ENCODE measurements at regions not wholly inside any gene's neighbourhood (a gene's known extent, or its start where the extent isn't known, plus 50 kb on each side); places are given as distances from the start of the nearest gene placed in this dataset.

DNA sequence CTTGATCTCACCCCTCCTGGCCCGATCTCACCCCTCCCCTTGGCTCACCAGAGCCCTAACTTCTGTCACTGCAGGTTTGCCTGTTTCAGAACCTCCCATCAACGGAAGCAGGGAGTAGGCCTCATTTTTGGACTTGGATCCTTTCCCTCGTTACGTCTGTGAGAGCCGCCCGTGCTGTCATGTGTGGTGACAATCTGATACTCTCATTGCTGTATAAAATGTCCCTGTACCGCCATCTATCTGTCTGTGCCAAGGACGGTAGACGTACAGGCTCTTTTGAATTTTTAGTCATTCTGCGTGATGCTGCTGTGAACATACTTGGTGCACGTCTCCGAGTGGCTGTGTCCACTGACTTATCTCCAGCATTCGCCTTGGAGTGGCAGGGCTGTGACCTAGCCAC lies 1163.1 kb downstream of the BRD1 start:
- DNase-seq, result no peak

GRCh38 chr22:48663297-48663696 lies 1164.4 kb downstream of the BRD1 start:
- DNase-seq, result no peak

- no peak for DNase-seq
Measured at GRCh38 chr22:48662476-48663135, 1165.1 kb downstream of the BRD1 start.

DNA sequence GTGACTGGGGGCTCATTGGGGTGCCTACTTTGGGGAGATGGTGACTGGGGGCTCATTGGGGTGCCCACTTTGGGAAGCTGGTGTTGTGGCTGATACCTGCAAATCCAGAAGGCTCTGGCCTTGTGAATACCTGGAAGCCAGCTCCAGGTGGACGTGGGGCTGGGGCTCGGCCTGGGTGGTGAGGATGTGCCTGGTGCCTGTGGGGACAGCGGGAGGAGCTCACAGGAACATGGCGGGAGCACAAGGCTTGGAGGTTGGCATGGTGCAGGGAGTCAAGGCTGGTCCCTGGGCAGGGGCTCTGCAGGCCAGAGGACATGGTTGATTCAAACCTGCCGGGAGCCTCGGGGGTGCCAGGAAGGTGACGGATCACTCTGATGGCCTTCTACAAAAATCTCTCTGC lies 1165.7 kb downstream of the BRD1 start:
- no peak for DNase-seq

DNA sequence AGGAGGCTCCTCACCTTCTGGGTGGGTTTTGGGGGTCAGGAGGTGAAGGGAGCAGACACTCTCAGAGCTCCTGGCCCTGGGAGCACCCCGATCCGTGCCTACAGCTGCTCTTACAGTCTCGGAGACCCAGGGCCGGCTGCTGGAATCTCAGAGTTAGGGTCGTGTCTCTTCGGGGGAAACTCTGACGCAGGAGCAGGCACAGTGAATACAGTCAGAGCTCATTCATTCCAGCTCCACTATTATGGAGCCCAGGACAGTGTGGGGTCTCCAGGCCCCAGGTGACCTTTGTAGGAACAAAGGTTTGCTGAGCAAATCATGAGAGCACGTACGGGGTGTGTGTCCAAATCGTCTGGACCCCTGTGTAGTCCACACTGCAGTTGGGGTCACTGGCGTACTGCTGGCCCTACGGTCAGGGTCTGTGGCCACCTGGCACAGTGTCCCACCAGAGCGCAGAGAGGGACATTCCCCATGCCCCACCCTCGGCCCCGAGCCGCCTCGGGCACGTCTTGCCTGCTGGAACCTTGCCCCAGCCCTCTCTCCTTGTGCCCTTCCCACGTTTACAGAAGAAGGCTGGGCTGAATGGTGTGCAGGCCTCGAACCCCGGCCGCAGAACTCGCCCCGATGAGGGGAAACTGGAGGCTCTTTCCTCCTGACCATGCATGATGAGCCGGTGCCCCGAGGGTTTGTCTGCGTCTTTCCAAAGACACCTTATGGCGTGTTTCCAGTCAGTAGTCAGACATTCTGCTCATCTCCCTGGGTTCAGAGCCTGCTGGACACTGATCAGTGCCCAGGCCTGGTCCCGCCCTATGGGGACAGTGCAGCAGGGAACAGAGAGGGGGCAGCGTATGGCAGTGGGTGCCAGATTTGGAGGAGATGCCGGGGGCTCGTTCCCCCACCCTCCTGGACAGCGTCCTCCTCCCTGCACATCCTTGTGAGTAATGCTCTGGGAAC lies 1166.6 kb downstream of the BRD1 start:
- no peak for DNase-seq

- no peak for DNase-seq
Measured at GRCh38 chr22:48660104-48660789, 1167.4 kb downstream of the BRD1 start.

- DNase-seq, result no peak
Measured at GRCh38 chr22:48659404-48659996, 1168.2 kb downstream of the BRD1 start.

DNA sequence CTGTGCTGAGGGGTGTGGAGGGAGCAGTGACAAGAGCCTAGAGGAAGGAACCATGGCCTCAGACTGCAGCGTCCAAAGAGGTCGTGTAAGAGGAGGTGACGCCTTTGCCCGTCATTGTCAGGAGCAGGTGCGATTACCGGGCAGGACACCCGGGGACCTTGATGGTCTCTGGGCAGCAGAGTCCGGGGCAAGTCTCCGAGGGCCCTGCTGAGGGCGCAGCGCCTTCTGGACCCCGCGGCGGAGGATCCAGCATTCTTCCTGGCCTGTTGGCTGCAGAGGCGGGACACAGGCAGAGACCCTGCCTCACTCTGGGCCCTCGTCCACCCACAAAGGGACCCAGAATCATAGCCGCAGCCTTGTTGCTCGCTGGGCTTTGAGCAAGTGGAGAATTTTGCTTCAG lies 1168.8 kb downstream of the BRD1 start:
- no peak for DNase-seq

DNA sequence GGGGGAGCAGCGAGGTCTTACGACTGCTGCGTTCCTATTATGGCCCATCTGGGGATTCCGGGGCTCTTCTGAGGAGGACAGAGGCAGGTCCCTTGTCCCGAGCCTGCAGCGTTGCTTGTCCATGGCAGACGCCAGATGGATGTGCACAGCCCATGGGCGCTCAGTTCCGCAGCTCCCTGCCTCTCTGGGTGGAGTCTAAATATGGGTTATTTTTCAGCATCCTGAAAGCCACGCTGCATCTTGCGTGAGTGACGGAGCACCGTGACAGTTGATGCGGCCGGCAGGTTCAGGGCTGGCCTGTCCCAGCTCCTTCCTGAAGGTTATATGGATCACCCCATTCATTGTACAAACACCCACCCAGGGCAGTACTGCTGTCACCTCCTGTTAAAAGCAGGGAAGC lies 1169.4 kb downstream of the BRD1 start:
- no peak for DNase-seq

GRCh38 chr22:48654492-48654891 lies 1173.2 kb downstream of the BRD1 start:
- no peak for DNase-seq

GRCh38 chr22:48653929-48654328 lies 1173.7 kb downstream of the BRD1 start:
- no peak for DNase-seq

DNA sequence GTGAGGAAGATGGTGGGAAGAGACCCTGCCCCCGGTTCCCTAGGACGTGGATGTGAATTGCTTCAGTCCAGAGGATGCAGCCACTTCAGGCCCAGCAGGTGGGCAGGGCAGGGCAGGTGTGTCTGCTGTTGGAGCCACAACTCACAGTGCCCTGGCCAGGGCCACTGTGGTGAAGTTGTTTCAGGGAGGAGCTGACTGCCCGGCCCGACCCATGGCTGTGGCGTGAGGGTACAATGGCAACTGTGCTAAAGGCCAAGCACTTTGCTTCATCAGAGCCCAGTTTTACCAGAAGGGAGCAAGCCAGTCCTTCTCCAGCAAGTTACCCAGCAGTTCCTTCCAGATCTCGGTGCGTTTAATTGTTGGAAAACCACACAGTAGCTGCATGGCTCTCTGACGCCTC lies 1174.4 kb downstream of the BRD1 start:
- DNase-seq, result no peak

- no peak for DNase-seq
Measured at GRCh38 chr22:48652796-48653195, 1174.9 kb downstream of the BRD1 start.

- no peak for DNase-seq
Measured at GRCh38 chr22:48651981-48652538, 1175.6 kb downstream of the BRD1 start.

GRCh38 chr22:48651036-48651890 lies 1176.4 kb downstream of the BRD1 start:
- no peak for DNase-seq

GRCh38 chr22:48650323-48651035 lies 1177.2 kb downstream of the BRD1 start:
- no peak for DNase-seq

GRCh38 chr22:48649466-48649865 lies 1178.2 kb downstream of the BRD1 start:
- DNase-seq, result no peak

DNA sequence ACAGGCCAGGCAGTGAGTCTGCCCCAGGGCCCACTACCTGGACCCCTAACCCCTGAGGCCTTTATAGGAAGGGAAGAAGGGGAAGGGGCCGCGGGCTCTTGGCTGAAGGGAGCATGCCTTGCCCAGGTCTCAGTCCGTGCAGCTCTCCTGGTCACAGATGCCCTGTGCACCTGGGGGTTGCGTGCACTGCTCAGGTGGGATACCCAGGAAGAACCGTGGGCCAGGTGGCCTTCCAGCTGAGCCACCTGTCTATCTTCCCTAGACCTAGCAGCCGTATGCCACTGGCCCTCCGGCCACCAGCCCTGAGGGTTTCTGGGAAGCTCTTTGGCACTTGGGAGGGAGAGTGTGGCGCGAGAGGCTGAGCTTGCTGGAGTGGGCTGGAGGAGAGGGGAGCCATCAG lies 1178.6 kb downstream of the BRD1 start:
- no peak for DNase-seq

GRCh38 chr22:48647606-48648515 lies 1179.8 kb downstream of the BRD1 start:
- no peak for DNase-seq

DNA sequence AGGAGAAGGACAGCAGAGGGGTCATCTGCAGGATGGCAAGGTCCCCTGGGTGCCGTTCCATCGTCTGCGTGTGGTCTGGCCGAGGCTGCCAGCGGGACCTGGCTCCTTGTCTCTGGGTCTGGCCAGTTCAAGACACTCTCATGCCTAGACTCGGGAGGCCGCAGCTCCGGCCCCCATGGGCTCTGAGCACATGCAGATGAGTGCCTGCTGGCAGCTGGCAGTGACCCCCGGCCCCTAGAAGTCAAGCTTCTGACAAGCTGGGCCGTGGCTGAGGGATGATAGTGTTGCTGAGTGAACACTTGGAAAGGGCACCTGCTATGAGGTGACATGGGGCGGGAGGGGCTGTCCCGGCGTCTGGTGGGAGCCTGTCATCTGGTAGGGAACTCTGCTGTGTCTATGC lies 1180.6 kb downstream of the BRD1 start:
- DNase-seq, result no peak
